HCT116 (cell line): ENCODE measurements at regions not wholly inside any gene's neighbourhood (a gene's known extent, or its start where the extent isn't known, plus 50 kb on each side); places are given as distances from the start of the nearest gene placed in this dataset.

Source experiments
- ATAC-seq: fragments of 200-7000 bp; cut with Tn5 transposase; 2 replicates; pipeline ENCODE4 v1.9.1; 2020; ENCODE audit warnings: mild to moderate bottlenecking, moderate library complexity
- BruUV-seq: library from RNA; stranded (reverse); fragments of 400-500 nt; replicated peaks from 2 replicates; lab custom pipeline; 2021; lab: Mats Ljungman, UMichigan
- CTCF ChIA-PET: fragments of 300-600 bp; sonication (Branson Sonifier 250); formaldehyde crosslinking; loops from one replicate; lab custom pipeline; 2021; ENCODE audit warnings: antibody characterized with exemption; lab: Charles Lee
- POLR2A ChIA-PET: fragments of 300-600, 350-600 bp; sonication (Branson Sonifier 250); formaldehyde crosslinking; loops from one replicate; lab custom pipeline; 2021; ENCODE audit warnings: antibody characterized with exemption; lab: Charles Lee
- RAD21 ChIA-PET, 2 experiments: fragments of 300-600 bp; sonication (Branson Sonifier 250); formaldehyde crosslinking; loops; one replicate each; lab custom pipeline; 2023; ENCODE audit warnings: low total read pairs in 2 of 2; ENCODE audit not compliant: uncharacterized antibody in 2 of 2, unreplicated experiment in 2 of 2, low non-redundant PET in 1 of 2; lab: Charles Lee
- DNase-seq: peaks from one replicate; pipeline ENCODE4 v3.0.0-alpha.2; 2010; ENCODE audit warnings: low read depth, low spot score
- H2AFZ ChIP-seq: fragments of 200-600 bp; shearing (Covaris generic), sonication (generic); 2 replicates; pipeline ENCODE4 v1.6.1; 2017; ENCODE audit warnings: low read depth, mixed run types, mixed read lengths, antibody characterized with exemption, low read length; ENCODE audit not compliant: poor library complexity, severe bottlenecking
- H3K27ac ChIP-seq: 2 replicates; pipeline ENCODE4 v1.5.1; 2012; ENCODE audit warnings: low read depth, low read length
- H3K27me3 ChIP-seq: fragments of 200-600 bp; sonication (generic); 2 replicates; pipeline ENCODE4 v1.6.1; 2016; ENCODE audit warnings: mixed run types, low read length, mixed read lengths; ENCODE audit not compliant: insufficient read depth
- H3K36me3 ChIP-seq, 2 experiments: fragments of 200-500 bp in 1 of 2; fragments of 200-600 bp in 1 of 2; sonication (Bioruptor generic) in 1 of 2; sonication (generic) in 1 of 2; 2 replicates each; pipeline versions ENCODE4 v1.5.1 to v1.6.1; 2014 to 2016; ENCODE audit warnings: low read length in 2 of 2, inconsistent platforms in 1 of 2, mixed read lengths in 1 of 2, mixed run types in 1 of 2; ENCODE audit not compliant: insufficient read depth in 2 of 2, control insufficient read depth in 1 of 2
- H3K4me1 ChIP-seq, 2 experiments: fragments of 200-600 bp in 1 of 2; sonication (generic) in 1 of 2; 2 replicates each; pipeline versions ENCODE4 v1.5.1 to v1.6.1; 2012 to 2017; ENCODE audit warnings: low read length in 2 of 2, inconsistent platforms in 1 of 2, mild to moderate bottlenecking in 1 of 2, mixed read lengths in 1 of 2, mixed run types in 1 of 2, moderate library complexity in 1 of 2; ENCODE audit not compliant: insufficient read depth in 2 of 2, control insufficient read depth in 1 of 2
- H3K4me2 ChIP-seq: fragments of 200-600 bp; sonication (generic); 2 replicates; pipeline ENCODE4 v1.6.1; 2017; ENCODE audit warnings: mixed run types, low read length, mixed read lengths
- H3K4me3 ChIP-seq, 2 experiments: fragments of 200-600 bp in 1 of 2; sonication (generic) in 1 of 2; replicated peaks in 1 of 2; 2 replicates each; pipeline ENCODE4 v1.5.1; 2011 to 2016; ENCODE audit warnings: low read length in 2 of 2, control low read depth in 1 of 2, low read depth in 1 of 2, mild to moderate bottlenecking in 1 of 2, mixed read lengths in 1 of 2, mixed run types in 1 of 2
- H3K79me2 ChIP-seq: fragments of 200-600 bp; sonication (generic); 2 replicates; pipeline ENCODE4 v1.6.1; 2017; ENCODE audit warnings: mild to moderate bottlenecking, mixed run types, low read length, moderate library complexity, mixed read lengths; ENCODE audit not compliant: insufficient read depth
- H3K9ac ChIP-seq: fragments of 200-600 bp; sonication (generic); 2 replicates; pipeline ENCODE4 v1.6.1; 2016; ENCODE audit warnings: low read length, mixed read lengths
- H3K9me2 ChIP-seq: fragments of 200-600 bp; sonication (generic), shearing (Covaris generic); 2 replicates; pipeline ENCODE4 v1.6.1; 2017; ENCODE audit warnings: mixed run types, mild to moderate bottlenecking, moderate library complexity; ENCODE audit not compliant: insufficient read depth
- H3K9me3 ChIP-seq, 2 experiments: fragments of 200-500 bp in 1 of 2; fragments of 200-600 bp in 1 of 2; sonication (Bioruptor generic) in 1 of 2; sonication (generic) in 1 of 2; 2 replicates each; pipeline ENCODE4 v1.6.1; 2014 to 2017; ENCODE audit warnings: low read length in 2 of 2, mixed read lengths in 2 of 2, inconsistent platforms in 1 of 2, low read depth in 1 of 2, mild to moderate bottlenecking in 1 of 2, mixed run types in 1 of 2, moderate library complexity in 1 of 2; ENCODE audit not compliant: control insufficient read depth in 1 of 2, insufficient read depth in 1 of 2
- H4K20me1 ChIP-seq: fragments of 200-600 bp; sonication (generic), shearing (Covaris generic); 2 replicates; pipeline ENCODE4 v1.6.1; 2017; ENCODE audit warnings: mixed run types, mild to moderate bottlenecking, moderate library complexity; ENCODE audit not compliant: insufficient read depth
- CBX3 ChIP-seq: IDR thresholded peaks from 2 replicates; pipeline ENCODE4 v1.6.1; 2012; ENCODE audit warnings: low read depth
- CEBPB ChIP-seq: IDR thresholded peaks from 2 replicates; pipeline ENCODE4 v1.6.1; 2012; ENCODE audit warnings: low read depth
- EGR1 ChIP-seq: IDR thresholded peaks from 2 replicates; pipeline ENCODE4 v1.6.1; 2012; ENCODE audit warnings: low read depth
- ELF1 ChIP-seq: IDR thresholded peaks from 2 replicates; pipeline ENCODE4 v1.6.1; 2012; ENCODE audit warnings: low read depth, borderline replicate concordance
- EZH2phosphoT487 ChIP-seq: fragments of 200-600 bp; IDR thresholded peaks from 2 replicates; pipeline ENCODE4 v1.6.1; 2018; ENCODE audit warnings: antibody characterized with exemption, borderline replicate concordance
- FOSL1 ChIP-seq: IDR thresholded peaks from 2 replicates; pipeline ENCODE4 v1.6.1; 2012; ENCODE audit warnings: low read depth
- MAX ChIP-seq: IDR thresholded peaks from 2 replicates; pipeline ENCODE4 v1.6.1; 2012
- POLR2AphosphoS5 ChIP-seq: IDR thresholded peaks from 2 replicates; pipeline ENCODE4 v1.6.1; 2011; ENCODE audit warnings: mild to moderate bottlenecking, low read depth, low read length, moderate library complexity
- REST ChIP-seq: IDR thresholded peaks from 2 replicates; pipeline ENCODE4 v1.6.1; 2012; ENCODE audit warnings: low read depth
- SIN3A ChIP-seq: IDR thresholded peaks from 2 replicates; pipeline ENCODE4 v1.6.1; 2012; ENCODE audit warnings: low read depth
- SP1 ChIP-seq: IDR thresholded peaks from 2 replicates; pipeline ENCODE4 v1.6.1; 2012; ENCODE audit warnings: low read depth
- SRF ChIP-seq: IDR thresholded peaks from 2 replicates; pipeline ENCODE4 v1.6.1; 2012; ENCODE audit warnings: low read depth
- ZNF274 ChIP-seq: fragments of 200-500 bp; sonication (Bioruptor generic); IDR thresholded peaks from 2 replicates; pipeline ENCODE4 v1.6.1; 2014; ENCODE audit warnings: mild to moderate bottlenecking, low read depth, low read length, inconsistent platforms
- intact Hi-C: fragments of 100-400 bp; cut with micrococcal nuclease; formaldehyde crosslinking; loops from 2 replicates; pipeline ENCODE4 v1.10.0; 2022
- TF ChIP-seq, protein P1 (sequence below): IDR thresholded peaks from 2 replicates; pipeline ENCODE4 v1.6.1; 2011; ENCODE audit warnings: mild to moderate bottlenecking, low read length, moderate library complexity; ENCODE audit not compliant: insufficient replicate concordance; ENCODE audit errors: extremely low read depth

DNA sequence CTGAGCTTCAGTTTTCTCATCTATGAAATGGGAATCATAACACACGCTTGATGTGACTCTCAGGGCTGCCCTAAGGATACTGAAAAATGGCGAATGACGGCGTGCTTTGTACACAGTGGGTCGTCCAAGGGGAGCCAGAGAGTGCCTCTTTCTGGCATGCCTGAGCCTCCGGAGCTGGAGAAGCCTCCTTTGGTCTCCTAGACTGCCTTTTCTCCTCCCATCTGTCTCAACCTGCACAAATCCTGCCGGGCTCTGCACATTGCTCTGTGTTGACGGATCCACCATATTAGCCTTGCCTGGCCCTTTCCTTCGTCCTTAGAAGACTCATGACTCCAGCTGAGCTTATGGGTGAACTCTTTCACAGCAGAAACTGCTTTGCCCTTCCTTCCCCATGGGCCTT is 220.9 kb downstream of the TSHZ3 start:
- H2AFZ ChIP-seq = no peak overlapping the region
- no TSS peak for BruUV-seq
- H3K36me3 ChIP-seq = no peaks in the 10 kb centered on the region
- no peak overlapping the region for H3K4me3 ChIP-seq
- CTCF ChIA-PET = no interaction called here
- no peaks in the 10 kb centered on the region for H3K79me2 ChIP-seq
- TF ChIP-seq EZH2phosphoT487 = no peak
- TF ChIP-seq CEBPB = no peak
- no peak for TF ChIP-seq MAX
- no peak for TF ChIP-seq POLR2AphosphoS5
- TF ChIP-seq SP1 = no peak
- no peak for TF ChIP-seq ELF1
- H3K4me2 ChIP-seq = no peak overlapping the region
- H3K9ac ChIP-seq = no peak overlapping the region
- H3K9me2 ChIP-seq = no peaks in the 10 kb centered on the region
- no peaks in the 10 kb centered on the region for H3K4me1 ChIP-seq
- POLR2A ChIA-PET = no interaction called here
- RAD21 ChIA-PET = no interaction called here
- ATAC-seq (no peak), DNase-seq (no peak)
- H3K27ac ChIP-seq = no peak overlapping the region
- intact Hi-C loops = no loop called here
- H3K27me3 ChIP-seq = no peaks in the 10 kb centered on the region
- peaks cover 4 to 30% of the 10 kb centered on the region in 2 experiments; a peak in 2 of 4 replicates for H3K9me3 ChIP-seq
- H4K20me1 ChIP-seq = no peaks in the 10 kb centered on the region

DNA sequence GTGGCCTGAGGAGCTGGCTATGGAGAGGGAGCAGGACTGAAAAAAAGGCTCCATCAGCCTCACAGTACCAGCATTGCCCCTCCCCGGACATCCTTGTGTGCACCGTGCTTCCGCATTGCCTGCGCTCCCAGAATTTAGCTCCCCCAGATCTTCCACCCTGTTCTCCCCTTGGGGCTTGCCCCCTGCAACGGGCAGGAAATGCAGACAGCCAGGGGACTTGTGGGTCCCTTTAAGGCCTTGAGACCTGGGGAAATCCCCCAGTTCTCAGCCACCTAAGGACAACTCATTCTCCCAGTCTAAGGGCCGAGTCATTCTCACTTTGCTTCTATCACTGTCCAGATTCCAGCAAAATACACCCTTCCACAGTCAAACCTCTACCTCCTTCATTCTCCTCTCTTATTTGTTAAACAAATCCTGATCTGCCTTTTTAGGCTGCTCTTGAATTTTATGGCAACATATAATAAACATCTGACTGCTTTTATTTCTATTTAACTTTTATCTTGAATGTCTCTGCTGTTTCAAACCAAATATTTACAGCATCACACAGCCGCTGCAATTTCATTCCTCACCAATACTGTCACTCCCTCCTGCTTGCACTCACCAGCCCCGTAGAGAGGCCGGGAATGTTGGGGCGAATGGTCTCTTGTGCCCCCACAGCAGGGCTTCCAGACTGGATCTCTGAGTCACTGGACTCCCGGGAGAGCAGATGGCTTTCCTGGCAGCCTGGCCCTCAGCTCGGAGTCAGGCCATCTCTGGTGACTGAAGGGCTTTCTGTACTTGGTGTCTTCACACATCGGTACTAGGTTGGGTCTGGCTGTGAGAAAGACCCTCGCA is 221.9 kb downstream of the TSHZ3 start:
- ATAC-seq (no peak), DNase-seq (no peak)
- ChIA-PET CTCF (no interaction called here), RAD21 (no interaction called here), POLR2A (no interaction called here)
- no peak overlapping the region for H3K9ac ChIP-seq
- H4K20me1 ChIP-seq = no peaks in the 10 kb centered on the region
- no peaks in the 10 kb centered on the region for H3K36me3 ChIP-seq
- H2AFZ ChIP-seq = no peak overlapping the region
- no TSS peak for BruUV-seq
- H3K4me2 ChIP-seq = no peak overlapping the region
- no peaks in the 10 kb centered on the region for H3K27me3 ChIP-seq
- H3K4me3 ChIP-seq = no peak overlapping the region
- no peak overlapping the region for H3K27ac ChIP-seq
- H3K79me2 ChIP-seq = no peaks in the 10 kb centered on the region
- no peaks in the 10 kb centered on the region for H3K9me2 ChIP-seq
- H3K4me1 ChIP-seq = no peaks in the 10 kb centered on the region
- peaks cover 4 to 30% of the 10 kb centered on the region in 2 experiments; a peak in 2 of 4 replicates for H3K9me3 ChIP-seq
- intact Hi-C loops = no loop called here
- TF ChIP-seq SIN3A = no peak
- TF ChIP-seq ZNF274 = no peak
- TF ChIP-seq, protein P1, sequence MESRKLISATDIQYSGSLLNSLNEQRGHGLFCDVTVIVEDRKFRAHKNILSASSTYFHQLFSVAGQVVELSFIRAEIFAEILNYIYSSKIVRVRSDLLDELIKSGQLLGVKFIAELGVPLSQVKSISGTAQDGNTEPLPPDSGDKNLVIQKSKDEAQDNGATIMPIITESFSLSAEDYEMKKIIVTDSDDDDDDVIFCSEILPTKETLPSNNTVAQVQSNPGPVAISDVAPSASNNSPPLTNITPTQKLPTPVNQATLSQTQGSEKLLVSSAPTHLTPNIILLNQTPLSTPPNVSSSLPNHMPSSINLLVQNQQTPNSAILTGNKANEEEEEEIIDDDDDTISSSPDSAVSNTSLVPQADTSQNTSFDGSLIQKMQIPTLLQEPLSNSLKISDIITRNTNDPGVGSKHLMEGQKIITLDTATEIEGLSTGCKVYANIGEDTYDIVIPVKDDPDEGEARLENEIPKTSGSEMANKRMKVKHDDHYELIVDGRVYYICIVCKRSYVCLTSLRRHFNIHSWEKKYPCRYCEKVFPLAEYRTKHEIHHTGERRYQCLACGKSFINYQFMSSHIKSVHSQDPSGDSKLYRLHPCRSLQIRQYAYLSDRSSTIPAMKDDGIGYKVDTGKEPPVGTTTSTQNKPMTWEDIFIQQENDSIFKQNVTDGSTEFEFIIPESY = no peak
- no peak for TF ChIP-seq EGR1
- no peak for TF ChIP-seq CBX3
- TF ChIP-seq ELF1 = no peak
- TF ChIP-seq SP1 = no peak
- no peak for TF ChIP-seq FOSL1
- no peak for TF ChIP-seq SRF
- no peak for TF ChIP-seq REST
